ENCODE measurements at regions not wholly inside any gene's neighbourhood (a gene's known extent, or its start where the extent isn't known, plus 50 kb on each side); places are given as distances from the start of the nearest gene placed in this dataset.

GRCh38 chr9:81074221-81074620 is 615.1 kb downstream of the TLE1 start:
- TF ChIP-seq POLR2A (IDR thresholded peaks at IDR 0.05) (no peak), CTCF (IDR thresholded peaks at IDR 0.05 in 4 of 5, conservative IDR thresholded peaks at IDR 0.05 in 1 of 5) (no peak)
